ENCODE measurements at regions not wholly inside any gene's neighbourhood (a gene's known extent, or its start where the extent isn't known, plus 50 kb on each side); places are given as distances from the start of the nearest gene placed in this dataset.

DNA sequence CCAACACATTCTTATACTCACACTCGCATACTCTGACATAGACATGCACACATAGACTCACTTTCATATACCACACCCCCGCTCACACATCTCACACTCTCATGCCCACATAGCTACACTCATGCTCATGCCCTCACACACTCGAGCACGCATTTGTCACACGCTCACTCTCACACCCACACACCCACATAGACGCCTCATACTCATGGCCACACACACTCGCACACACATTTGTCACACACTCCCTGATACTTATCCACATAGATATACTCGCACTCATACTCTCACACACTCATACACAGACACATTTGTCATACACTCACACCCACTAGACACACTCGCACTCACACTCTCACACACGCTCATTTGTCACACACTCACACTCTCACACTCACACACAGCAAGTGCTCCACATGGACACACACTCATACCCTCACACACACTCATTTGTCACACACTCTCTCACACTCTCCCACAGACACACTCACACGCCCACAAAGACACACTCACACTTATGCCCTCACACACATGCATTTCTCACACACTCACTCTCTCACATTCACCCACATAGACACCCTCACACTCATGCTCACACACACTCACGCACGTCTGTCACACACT, 50.9 kb downstream of the TNP1 start:
- Histone ChIP-seq H3K4me3 (ENCODE audit: low read depth, low read length) (no peak overlapping the region), H3K36me3 (ENCODE audit: control insufficient read depth, insufficient read depth, low read length) (no peaks in the 10 kb centered on the region), H3K9me3 (ENCODE audit: control insufficient read depth in 2 of 2, low read length in 2 of 2) (no peaks in the 10 kb centered on the region), H3K27ac (ENCODE audit: insufficient read depth, low read length, poor library complexity, severe bottlenecking) (no peak overlapping the region), H3K4me1 (ENCODE audit: control insufficient read depth, insufficient read depth, low read length, poor library complexity, severe bottlenecking) (no peaks in the 10 kb centered on the region), H3K27me3 (ENCODE audit: control insufficient read depth, insufficient read depth, low read length) (no peaks in the 10 kb centered on the region)
- Mint-ChIP-seq H3K36me3 (no peaks in the 10 kb centered on the region), H3K9me3 (no peaks in the 10 kb centered on the region), H3K4me1 (no peaks in the 10 kb centered on the region), H3K4me3 (no peak overlapping the region), H3K27ac (no peak overlapping the region), H3K27me3 (no peaks in the 10 kb centered on the region)
- DNase-seq (no peak), ATAC-seq (ENCODE audit: low read depth in 2 of 2) (no peak)

DNA sequence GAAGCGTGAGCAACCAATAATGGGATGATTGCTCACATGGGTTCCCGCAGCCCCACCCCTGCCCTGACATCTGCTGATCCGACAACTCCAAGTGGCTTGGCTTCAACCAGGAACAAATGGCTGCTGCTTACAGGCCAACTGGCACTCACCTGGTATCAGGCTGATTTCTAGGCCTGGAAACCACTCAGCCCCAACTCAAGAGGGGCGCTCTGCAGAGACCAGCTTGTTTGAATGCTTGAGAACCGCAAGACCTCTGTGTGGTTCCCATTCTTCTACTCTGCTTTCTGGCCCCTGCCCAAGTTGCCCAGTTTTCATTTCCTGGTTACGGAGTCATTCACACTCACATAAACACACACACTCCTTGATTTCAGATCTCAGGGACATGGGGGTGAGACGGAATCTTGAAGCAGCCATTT, 52.0 kb downstream of the TNP1 start:
- ATAC-seq (ENCODE audit: low read depth in 2 of 2), result no peak

DNA sequence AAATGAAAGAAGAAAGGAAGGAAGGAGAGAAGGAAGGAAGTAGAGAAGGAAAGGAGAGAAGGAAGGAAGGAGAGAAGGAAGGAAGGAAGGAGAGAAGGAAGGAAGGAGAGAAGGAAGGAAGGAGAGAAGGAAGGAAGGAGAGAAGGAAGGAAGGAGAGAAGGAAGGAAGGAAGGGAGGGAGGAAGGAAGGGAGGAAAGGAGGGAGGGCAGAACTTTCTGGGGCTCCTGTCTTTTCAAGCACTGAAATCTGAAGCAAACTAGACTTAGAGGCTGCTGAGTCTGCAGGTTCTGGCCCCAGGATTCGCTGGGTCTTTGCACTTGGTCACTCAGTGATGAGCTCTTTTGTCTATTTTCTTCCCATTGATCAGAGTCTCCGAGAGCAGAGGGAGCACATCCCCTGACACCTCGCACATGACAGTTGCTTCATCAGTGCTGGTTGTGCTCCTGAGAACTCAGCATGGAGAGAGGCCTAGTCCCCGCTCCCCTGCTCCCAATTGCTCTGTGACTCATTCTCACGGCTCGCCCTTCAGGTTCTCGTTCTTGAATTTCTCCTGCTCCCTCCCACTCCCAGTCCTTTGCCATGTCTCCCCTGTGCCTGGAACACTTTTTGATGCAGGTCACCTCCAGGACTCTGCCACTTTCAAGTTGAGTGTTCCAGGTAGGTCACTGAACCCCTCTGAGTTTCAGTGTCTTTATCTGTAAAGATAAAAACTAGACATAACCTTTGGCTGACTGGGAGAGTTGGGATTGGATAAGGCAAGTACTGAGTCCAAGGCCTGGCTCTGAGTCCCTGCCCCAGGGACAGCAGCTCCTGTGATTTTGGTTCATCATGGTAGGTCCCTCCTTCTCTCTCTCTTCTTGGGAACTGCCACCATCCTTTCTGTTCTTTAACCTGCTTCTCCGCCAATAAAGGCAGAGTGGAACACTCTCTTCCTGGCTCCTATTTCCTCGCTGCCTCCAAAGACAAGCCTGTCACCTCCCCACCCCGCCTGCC, 55.2 kb downstream of the TNP1 start:
- Histone ChIP-seq H3K4me1 (ENCODE audit: control insufficient read depth, insufficient read depth, low read length, poor library complexity, severe bottlenecking) (no peaks in the 10 kb centered on the region), H3K9me3 (ENCODE audit: control insufficient read depth in 2 of 2, low read length in 2 of 2) (no peaks in the 10 kb centered on the region), H3K27ac (ENCODE audit: insufficient read depth, low read length, poor library complexity, severe bottlenecking) (no peak overlapping the region), H3K36me3 (ENCODE audit: control insufficient read depth, insufficient read depth, low read length) (no peaks in the 10 kb centered on the region), H3K4me3 (ENCODE audit: low read depth, low read length) (no peak overlapping the region), H3K27me3 (ENCODE audit: control insufficient read depth, insufficient read depth, low read length) (no peaks in the 10 kb centered on the region)
- DNase-seq (no peak), ATAC-seq (ENCODE audit: low read depth in 2 of 2) (no peak)
- no peaks in the 10 kb centered on the region for H3K36me3 Mint-ChIP-seq
- no peaks in the 10 kb centered on the region for H3K4me1 Mint-ChIP-seq
- no peak overlapping the region for H3K4me3 Mint-ChIP-seq
- H3K27me3 Mint-ChIP-seq, result peaks cover under 1% of the 10 kb centered on the region
- H3K9me3 Mint-ChIP-seq, result no peaks in the 10 kb centered on the region
- no peak overlapping the region for H3K27ac Mint-ChIP-seq

More for the DNA sequence above, 52.0 kb downstream of the TNP1 start:
- Mint-ChIP-seq H3K27ac (no peak overlapping the region), H3K27me3 (no peaks in the 10 kb centered on the region), H3K9me3 (no peaks in the 10 kb centered on the region), H3K36me3 (no peaks in the 10 kb centered on the region), H3K4me1 (no peaks in the 10 kb centered on the region), H3K4me3 (no peak overlapping the region)
- DNase-seq, result no peak
- H3K9me3 ChIP-seq (ENCODE audit: control insufficient read depth in 2 of 2, low read length in 2 of 2), result no peaks in the 10 kb centered on the region
- H3K4me1 ChIP-seq (ENCODE audit: control insufficient read depth, insufficient read depth, low read length, poor library complexity, severe bottlenecking), result no peaks in the 10 kb centered on the region
- no peak overlapping the region for H3K27ac ChIP-seq (ENCODE audit: insufficient read depth, low read length, poor library complexity, severe bottlenecking)
- H3K27me3 ChIP-seq (ENCODE audit: control insufficient read depth, insufficient read depth, low read length), result no peaks in the 10 kb centered on the region
- no peaks in the 10 kb centered on the region for H3K36me3 ChIP-seq (ENCODE audit: control insufficient read depth, insufficient read depth, low read length)
- no peak overlapping the region for H3K4me3 ChIP-seq (ENCODE audit: low read depth, low read length)

DNA sequence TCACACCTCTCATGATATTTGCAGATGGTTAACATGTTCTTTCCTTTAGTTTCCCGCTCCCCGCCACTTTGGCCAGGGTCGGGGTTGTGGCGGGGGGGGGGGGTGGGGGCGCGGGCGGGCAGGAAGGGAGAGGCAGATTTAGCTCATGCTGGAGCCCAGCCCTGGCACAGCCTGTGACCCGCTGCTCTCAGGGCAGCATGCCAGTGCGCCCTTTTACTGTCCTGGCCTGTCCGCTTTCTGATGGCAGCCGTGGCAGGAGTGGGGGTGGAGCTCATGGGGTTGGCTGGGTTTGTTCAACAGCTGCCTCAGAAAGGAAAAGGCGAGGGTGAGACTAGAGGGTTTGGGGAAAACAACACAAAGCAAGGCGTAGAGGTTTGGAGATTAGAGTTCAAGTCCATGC, 56.1 kb downstream of the TNP1 start:
- Mint-ChIP-seq H3K36me3 (no peaks in the 10 kb centered on the region), H3K27me3 (peaks cover 4% of the 10 kb centered on the region), H3K9me3 (no peaks in the 10 kb centered on the region), H3K27ac (no peak overlapping the region), H3K4me3 (no peak overlapping the region), H3K4me1 (no peaks in the 10 kb centered on the region)
- Histone ChIP-seq H3K4me1 (ENCODE audit: control insufficient read depth, insufficient read depth, low read length, poor library complexity, severe bottlenecking) (no peaks in the 10 kb centered on the region), H3K27ac (ENCODE audit: insufficient read depth, low read length, poor library complexity, severe bottlenecking) (no peak overlapping the region), H3K9me3 (ENCODE audit: control insufficient read depth in 2 of 2, low read length in 2 of 2) (no peaks in the 10 kb centered on the region), H3K36me3 (ENCODE audit: control insufficient read depth, insufficient read depth, low read length) (no peaks in the 10 kb centered on the region), H3K27me3 (ENCODE audit: control insufficient read depth, insufficient read depth, low read length) (no peaks in the 10 kb centered on the region), H3K4me3 (ENCODE audit: low read depth, low read length) (no peak overlapping the region)
- no peak for DNase-seq
- no peak for ATAC-seq (ENCODE audit: low read depth in 2 of 2)

DNA sequence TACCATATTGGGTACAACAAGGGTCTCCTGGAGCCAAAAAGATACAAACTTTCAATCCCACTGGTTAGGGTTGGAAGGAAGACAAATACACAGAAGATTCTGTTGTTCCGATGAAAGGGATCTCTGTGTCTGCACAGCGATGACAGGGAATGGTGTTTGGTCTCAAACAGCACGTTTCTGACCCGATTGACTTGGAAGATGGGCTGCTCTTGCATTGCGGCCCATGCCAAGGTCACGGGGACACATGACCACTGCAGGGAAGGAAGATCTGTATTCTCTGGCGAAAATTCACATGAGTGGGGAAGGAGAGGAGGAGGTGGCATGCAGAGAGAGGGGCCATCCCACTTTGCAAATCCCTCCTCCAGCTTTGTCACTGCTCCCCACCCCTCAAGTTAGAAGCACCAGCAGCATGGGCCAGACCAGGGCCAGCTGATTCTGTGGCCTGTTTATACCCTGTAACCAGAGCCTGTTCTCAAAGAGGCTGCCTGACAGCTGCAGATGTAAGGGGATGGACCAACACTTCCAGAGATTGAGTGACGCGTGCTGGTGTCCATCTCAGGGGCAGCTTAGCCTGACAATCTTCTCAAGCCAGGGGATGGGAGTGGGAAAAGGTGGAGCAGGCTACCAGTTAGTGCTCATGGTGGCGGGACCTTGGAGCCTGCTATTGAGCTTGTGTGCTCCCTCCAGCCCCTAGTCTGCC, 57.2 kb downstream of the TNP1 start:
- Mint-ChIP-seq H3K27ac (no peak overlapping the region), H3K4me1 (no peaks in the 10 kb centered on the region), H3K9me3 (peaks cover 0 to 2% (median 0%) of the 10 kb centered on the region in 7 donors), H3K4me3 (no peak overlapping the region), H3K36me3 (no peaks in the 10 kb centered on the region), H3K27me3 (peaks cover 4% of the 10 kb centered on the region)
- H3K27me3 ChIP-seq (ENCODE audit: control insufficient read depth, insufficient read depth, low read length), result no peaks in the 10 kb centered on the region
- no peaks in the 10 kb centered on the region for H3K4me1 ChIP-seq (ENCODE audit: control insufficient read depth, insufficient read depth, low read length, poor library complexity, severe bottlenecking)
- H3K9me3 ChIP-seq (ENCODE audit: control insufficient read depth in 2 of 2, low read length in 2 of 2), result no peaks in the 10 kb centered on the region
- no peaks in the 10 kb centered on the region for H3K36me3 ChIP-seq (ENCODE audit: control insufficient read depth, insufficient read depth, low read length)
- H3K27ac ChIP-seq (ENCODE audit: insufficient read depth, low read length, poor library complexity, severe bottlenecking), result no peak overlapping the region
- no peak for DNase-seq
- no peak overlapping the region for H3K4me3 ChIP-seq (ENCODE audit: low read depth, low read length)
- ATAC-seq (ENCODE audit: low read depth in 2 of 2), result no peak

DNA sequence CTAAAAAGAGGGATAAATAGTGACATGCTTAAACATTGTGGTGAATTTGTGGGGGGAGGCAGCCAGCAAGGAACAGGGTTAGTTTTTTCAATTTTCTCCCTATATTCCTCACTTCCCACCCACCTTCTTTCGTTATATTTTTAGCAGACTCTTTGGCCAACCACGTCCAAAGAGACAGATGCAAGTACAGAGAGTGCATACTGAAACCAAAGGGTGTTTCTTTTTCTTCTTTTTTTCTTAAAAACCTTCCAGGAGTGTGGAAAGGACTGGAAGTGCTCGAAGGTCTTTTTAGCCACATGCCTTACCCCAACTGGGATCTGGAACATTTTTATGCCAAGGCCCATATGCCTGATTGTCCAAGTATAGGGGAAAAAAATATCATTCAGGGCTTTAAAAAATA, 59.0 kb downstream of the TNP1 start:
- H3K9me3 Mint-ChIP-seq, result peaks cover 0 to 2% (median 0%) of the 10 kb centered on the region in 7 donors
- no peaks in the 10 kb centered on the region for H3K36me3 Mint-ChIP-seq
- Histone ChIP-seq H3K4me3 (ENCODE audit: low read depth, low read length) (no peak overlapping the region), H3K36me3 (ENCODE audit: control insufficient read depth, insufficient read depth, low read length) (no peaks in the 10 kb centered on the region), H3K4me1 (ENCODE audit: control insufficient read depth, insufficient read depth, low read length, poor library complexity, severe bottlenecking) (no peaks in the 10 kb centered on the region), H3K9me3 (ENCODE audit: control insufficient read depth in 2 of 2, low read length in 2 of 2) (no peaks in the 10 kb centered on the region), H3K27me3 (ENCODE audit: control insufficient read depth, insufficient read depth, low read length) (no peaks in the 10 kb centered on the region), H3K27ac (ENCODE audit: insufficient read depth, low read length, poor library complexity, severe bottlenecking) (no peak overlapping the region)
- H3K27me3 Mint-ChIP-seq, result peaks cover 4% of the 10 kb centered on the region
- H3K4me1 Mint-ChIP-seq, result no peaks in the 10 kb centered on the region
- ATAC-seq (ENCODE audit: low read depth in 2 of 2) (no peak), DNase-seq (no peak)
- no peak overlapping the region for H3K4me3 Mint-ChIP-seq
- H3K27ac Mint-ChIP-seq, result no peak overlapping the region

DNA sequence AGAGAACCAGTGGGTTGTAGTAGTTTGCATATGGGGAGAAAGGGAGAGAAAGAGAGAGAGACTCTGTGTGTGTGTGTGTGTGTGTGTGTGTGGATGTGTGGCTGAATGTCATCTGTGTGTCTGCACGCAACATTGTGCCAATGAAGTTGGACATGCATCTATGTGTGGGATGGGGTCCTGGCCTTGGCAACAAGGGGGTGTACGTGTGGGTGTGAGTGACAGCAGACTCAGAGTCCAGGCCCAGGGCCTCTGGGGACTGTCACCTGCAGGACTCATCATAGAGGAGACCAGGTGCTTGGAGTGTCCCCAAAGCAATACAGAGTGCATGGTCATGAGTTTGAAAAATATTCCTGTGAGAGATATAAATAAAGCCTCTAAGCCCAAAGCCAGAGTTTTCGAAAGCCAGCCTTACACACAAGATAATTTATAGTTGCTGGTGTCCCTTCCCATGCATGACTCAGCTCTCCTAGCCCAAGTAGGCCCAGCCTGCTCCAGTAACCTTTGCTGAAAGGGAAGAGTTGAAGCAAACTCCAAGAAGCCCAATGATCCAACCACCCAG, 59.9 kb downstream of the TNP1 start:
- Mint-ChIP-seq H3K27me3 (peaks cover 4% of the 10 kb centered on the region), H3K4me3 (no peak overlapping the region), H3K4me1 (no peaks in the 10 kb centered on the region), H3K27ac (no peak overlapping the region), H3K9me3 (peaks cover 0 to 2% (median 0%) of the 10 kb centered on the region in 7 donors), H3K36me3 (no peaks in the 10 kb centered on the region)
- Histone ChIP-seq H3K36me3 (ENCODE audit: control insufficient read depth, insufficient read depth, low read length) (no peaks in the 10 kb centered on the region), H3K9me3 (ENCODE audit: control insufficient read depth in 2 of 2, low read length in 2 of 2) (no peaks in the 10 kb centered on the region), H3K4me3 (ENCODE audit: low read depth, low read length) (no peak overlapping the region), H3K27me3 (ENCODE audit: control insufficient read depth, insufficient read depth, low read length) (no peaks in the 10 kb centered on the region), H3K4me1 (ENCODE audit: control insufficient read depth, insufficient read depth, low read length, poor library complexity, severe bottlenecking) (no peaks in the 10 kb centered on the region), H3K27ac (ENCODE audit: insufficient read depth, low read length, poor library complexity, severe bottlenecking) (no peak overlapping the region)
- DNase-seq (no peak), ATAC-seq (ENCODE audit: low read depth in 2 of 2) (no peak)

Data from CD4-positive, CD25-positive, alpha-beta regulatory T cell (primary cell).